Right lobe of liver (tissue), 4 donors: ENCODE measurements at regions not wholly inside any gene's neighbourhood (a gene's known extent, or its start where the extent isn't known, plus 50 kb on each side); places are given as distances from the start of the nearest gene placed in this dataset.

Experiments
- POLR2A ChIP-seq: fragments of 450-650 bp; IDR thresholded peaks from one replicate; pipeline ENCODE4 v1.6.1; 2017; ENCODE audit warnings: antibody characterized with exemption, mild to moderate bottlenecking
- TF ChIP-seq, protein P1 (sequence below), 4 donors: fragments of 200-600 bp in 3 of 4; fragments of 450-650 bp in 1 of 4; IDR thresholded peaks; one replicate each; pipeline versions ENCODE4 v1.5.1 to v1.8.0; 2016 to 2022; ENCODE audit warnings: antibody characterized with exemption in 4 of 4, mild to moderate bottlenecking in 2 of 4
- donor health status: DM: no; HTN: no; CAD: no.
- donor health status: DM: no; HTN: no; CAD: no.
- donor health status: DM: no; HTN: yes; CAD: no.

DNA sequence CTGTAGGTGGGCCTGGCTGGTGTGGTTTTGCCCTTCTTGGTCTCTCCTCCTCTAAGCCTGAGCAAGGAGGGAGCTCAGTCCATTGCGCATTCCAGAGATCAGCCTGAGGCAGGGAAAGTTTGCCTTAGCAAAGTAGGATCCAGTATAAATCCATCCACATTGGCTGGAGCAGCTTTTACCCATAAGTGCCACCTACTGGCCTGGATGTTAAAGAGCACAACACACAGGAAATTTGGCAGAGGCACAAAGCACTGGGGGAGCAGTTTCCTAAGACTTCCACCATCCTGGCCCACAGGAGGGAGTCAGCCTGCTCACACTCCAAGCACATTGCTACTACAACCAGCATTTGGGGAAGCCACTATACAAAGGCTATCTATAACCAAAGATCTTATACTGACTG is 1124.2 kb downstream of the SLITRK1 start:
- TF ChIP-seq, protein P1, sequence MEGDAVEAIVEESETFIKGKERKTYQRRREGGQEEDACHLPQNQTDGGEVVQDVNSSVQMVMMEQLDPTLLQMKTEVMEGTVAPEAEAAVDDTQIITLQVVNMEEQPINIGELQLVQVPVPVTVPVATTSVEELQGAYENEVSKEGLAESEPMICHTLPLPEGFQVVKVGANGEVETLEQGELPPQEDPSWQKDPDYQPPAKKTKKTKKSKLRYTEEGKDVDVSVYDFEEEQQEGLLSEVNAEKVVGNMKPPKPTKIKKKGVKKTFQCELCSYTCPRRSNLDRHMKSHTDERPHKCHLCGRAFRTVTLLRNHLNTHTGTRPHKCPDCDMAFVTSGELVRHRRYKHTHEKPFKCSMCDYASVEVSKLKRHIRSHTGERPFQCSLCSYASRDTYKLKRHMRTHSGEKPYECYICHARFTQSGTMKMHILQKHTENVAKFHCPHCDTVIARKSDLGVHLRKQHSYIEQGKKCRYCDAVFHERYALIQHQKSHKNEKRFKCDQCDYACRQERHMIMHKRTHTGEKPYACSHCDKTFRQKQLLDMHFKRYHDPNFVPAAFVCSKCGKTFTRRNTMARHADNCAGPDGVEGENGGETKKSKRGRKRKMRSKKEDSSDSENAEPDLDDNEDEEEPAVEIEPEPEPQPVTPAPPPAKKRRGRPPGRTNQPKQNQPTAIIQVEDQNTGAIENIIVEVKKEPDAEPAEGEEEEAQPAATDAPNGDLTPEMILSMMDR (IDR thresholded peaks at IDR 0.05) = peak in 3 of 4 donors; percentile 23 to 34 (median 30)
- no peak for TF ChIP-seq POLR2A
